Loucy (cell line): ENCODE measurements at regions not wholly inside any gene's neighbourhood (a gene's known extent, or its start where the extent isn't known, plus 50 kb on each side); places are given as distances from the start of the nearest gene placed in this dataset.

Source experiments
- H2AFZ ChIP-seq: fragments of 200-600 bp; sonication (generic); 2 replicates; pipeline ENCODE4 v1.6.0; 2016; ENCODE audit warnings: antibody characterized with exemption, mild to moderate bottlenecking, low read length, moderate library complexity
- H3F3A ChIP-seq: fragments of 200-600 bp; 2 replicates; pipeline ENCODE4 v1.6.0; 2016; ENCODE audit warnings: antibody characterized with exemption, low read depth, mild to moderate bottlenecking
- H3K27me3 ChIP-seq: fragments of 200-600 bp; sonication (generic); 2 replicates; pipeline ENCODE4 v1.6.1; 2014; ENCODE audit warnings: low read length, mild to moderate bottlenecking; ENCODE audit not compliant: insufficient read depth, poor library complexity, severe bottlenecking
- H3K36me3 ChIP-seq: fragments of 200-600 bp; sonication (generic); 2 replicates; pipeline ENCODE4 v1.6.1; 2016; ENCODE audit warnings: low read length; ENCODE audit not compliant: insufficient read depth
- H3K4me1 ChIP-seq: fragments of 200-600 bp; sonication (generic); 2 replicates; pipeline ENCODE4 v1.5.1; 2014; ENCODE audit warnings: low read length, mild to moderate bottlenecking; ENCODE audit not compliant: insufficient read depth, poor library complexity, severe bottlenecking
- H3K4me2 ChIP-seq: fragments of 200-600 bp; sonication (generic); 2 replicates; pipeline ENCODE4 v1.6.0; 2014; ENCODE audit warnings: antibody characterized with exemption, low read length, low read depth, mild to moderate bottlenecking; ENCODE audit not compliant: poor library complexity, severe bottlenecking
- H3K4me3 ChIP-seq: fragments of 200-600 bp; sonication (generic); 2 replicates; pipeline ENCODE4 v1.5.1; 2014; ENCODE audit warnings: low read length, mild to moderate bottlenecking, mixed read lengths; ENCODE audit not compliant: poor library complexity, severe bottlenecking
- H3K79me2 ChIP-seq: fragments of 200-600 bp; sonication (generic); 2 replicates; pipeline ENCODE4 v1.6.1; 2014; ENCODE audit warnings: low read length; ENCODE audit not compliant: insufficient read depth
- H3K9ac ChIP-seq: fragments of 200-600 bp; sonication (generic); 2 replicates; pipeline ENCODE4 v1.6.0; 2014; ENCODE audit warnings: mild to moderate bottlenecking, low read depth, low read length, moderate library complexity; ENCODE audit not compliant: poor library complexity, severe bottlenecking
- H3K9me2 ChIP-seq: fragments of 200-600 bp; sonication (generic); replicated peaks from 2 replicates; pipeline ENCODE4 v1.6.1; 2016; ENCODE audit warnings: low read depth, low read length, mixed read lengths
- H3K9me3 ChIP-seq: fragments of 200-600 bp; sonication (generic); 2 replicates; pipeline ENCODE4 v1.6.1; 2014; ENCODE audit warnings: mild to moderate bottlenecking, antibody characterized with exemption, low read length, low read depth; ENCODE audit not compliant: insufficient read depth
- H4K20me1 ChIP-seq: fragments of 200-600 bp; sonication (generic); 2 replicates; pipeline ENCODE4 v1.6.0; 2014; ENCODE audit warnings: antibody characterized with exemption, low read length, mild to moderate bottlenecking; ENCODE audit not compliant: insufficient read depth, poor library complexity, severe bottlenecking
- CTCF ChIP-seq: fragments of 200-600 bp; sonication (generic); conservative IDR thresholded peaks from 2 replicates; pipeline ENCODE4 v1.5.1; 2014; ENCODE audit warnings: mild to moderate bottlenecking, antibody characterized with exemption, low read length
- EZH2phosphoT487 ChIP-seq: fragments of 200-600 bp; IDR thresholded peaks from 2 replicates; pipeline ENCODE4 v1.6.1; 2018; ENCODE audit warnings: antibody characterized with exemption, mild to moderate bottlenecking, moderate library complexity, borderline replicate concordance

GRCh38 chr5:166532456-166533220 lies 1758.8 kb upstream of the WWC1 start:
- Histone ChIP-seq H3K4me3 (no peak overlapping the region), H3K9me2 (no peaks in the 10 kb centered on the region), H4K20me1 (no peaks in the 10 kb centered on the region), H3K9me3 (no peaks in the 10 kb centered on the region), H3K27me3 (no peaks in the 10 kb centered on the region), H3F3A (no peaks in the 10 kb centered on the region), H3K4me1 (no peaks in the 10 kb centered on the region), H2AFZ (no peak overlapping the region), H3K4me2 (no peak overlapping the region), H3K36me3 (no peaks in the 10 kb centered on the region), H3K9ac (no peak overlapping the region), H3K79me2 (no peaks in the 10 kb centered on the region)
- no peak for TF ChIP-seq EZH2phosphoT487
- no peak for TF ChIP-seq CTCF

GRCh38 chr5:166535641-166536040 lies 1755.8 kb upstream of the WWC1 start:
- Histone ChIP-seq H3K79me2 (no peaks in the 10 kb centered on the region), H2AFZ (no peak overlapping the region), H3K4me3 (no peak overlapping the region), H3K4me2 (no peak overlapping the region), H3K36me3 (no peaks in the 10 kb centered on the region), H4K20me1 (no peaks in the 10 kb centered on the region), H3K4me1 (no peaks in the 10 kb centered on the region), H3K9me3 (no peaks in the 10 kb centered on the region), H3K9ac (no peak overlapping the region), H3F3A (no peaks in the 10 kb centered on the region), H3K27me3 (no peaks in the 10 kb centered on the region), H3K9me2 (no peaks in the 10 kb centered on the region)
- TF ChIP-seq CTCF (no peak), EZH2phosphoT487 (no peak)

- H3K9ac ChIP-seq: no peak overlapping the region
- no peaks in the 10 kb centered on the region for H3K9me2 ChIP-seq
- no peaks in the 10 kb centered on the region for H3K27me3 ChIP-seq
- H3K4me2 ChIP-seq: no peak overlapping the region
- H3K4me3 ChIP-seq: no peak overlapping the region
- no peaks in the 10 kb centered on the region for H3F3A ChIP-seq
- H3K4me1 ChIP-seq: no peaks in the 10 kb centered on the region
- H4K20me1 ChIP-seq: no peaks in the 10 kb centered on the region
- TF ChIP-seq EZH2phosphoT487: no peak
- no peak for TF ChIP-seq CTCF
- no peaks in the 10 kb centered on the region for H3K9me3 ChIP-seq
- H2AFZ ChIP-seq: no peak overlapping the region
- H3K36me3 ChIP-seq: no peaks in the 10 kb centered on the region
- H3K79me2 ChIP-seq: no peaks in the 10 kb centered on the region
Measured at GRCh38 chr5:166540156-166540555, 1751.3 kb upstream of the WWC1 start.
